ENCODE measurements at regions not wholly inside any gene's neighbourhood (a gene's known extent, or its start where the extent isn't known, plus 50 kb on each side); places are given as distances from the start of the nearest gene placed in this dataset.

- H3K36me3 ChIP-seq (replicated peaks; ENCODE audit: low read depth, low read length): no peaks in the 10 kb centered on the region
- no peak for TF ChIP-seq CTCF (IDR thresholded peaks at IDR 0.05; ENCODE audit: low read depth, low read length)
Measured at GRCh38 chr14:95380350-95381042, 60.8 kb upstream of the CLMN start.

GRCh38 chr14:95379634-95380033, 59.9 kb upstream of the CLMN start:
- H3K4me2 ChIP-seq (ENCODE audit: low read length): no peak overlapping the region
- no peaks in the 10 kb centered on the region for H4K20me1 ChIP-seq (ENCODE audit: insufficient read depth, low read length)
- no peak overlapping the region for H2AFZ ChIP-seq (ENCODE audit: low read depth, low read length)
- H3K9me3 ChIP-seq (ENCODE audit: insufficient read depth, low read length): peaks cover 12% of the 10 kb centered on the region; the same call in 1 of the 2 replicates
- TF ChIP-seq EZH2phosphoT487 (IDR thresholded peaks at IDR 0.05; ENCODE audit: low read depth) (no peak), CTCF (IDR thresholded peaks at IDR 0.05; ENCODE audit: low read depth, low read length) (no peak)
- H3K79me2 ChIP-seq (ENCODE audit: low read length): no peaks in the 10 kb centered on the region
- no peak overlapping the region for H3K27ac ChIP-seq (ENCODE audit: low read length)
- H3K9ac ChIP-seq (ENCODE audit: low read length): no peak overlapping the region
- H3K27me3 ChIP-seq (ENCODE audit: low read depth, low read length): peaks cover 18% of the 10 kb centered on the region
- no peak overlapping the region for H3K4me3 ChIP-seq (ENCODE audit: low read length)
- H3K4me1 ChIP-seq (ENCODE audit: low read length): no peaks in the 10 kb centered on the region
- H3K36me3 ChIP-seq (replicated peaks; ENCODE audit: low read depth, low read length): no peaks in the 10 kb centered on the region

More at GRCh38 chr14:95380350-95381042, 60.8 kb upstream of the CLMN start:
- Histone ChIP-seq H3K9ac (ENCODE audit: low read length) (no peak overlapping the region), H3K4me2 (ENCODE audit: low read length) (no peak overlapping the region), H3K4me1 (ENCODE audit: low read length) (no peaks in the 10 kb centered on the region), H3K27ac (ENCODE audit: low read length) (no peak overlapping the region), H3K79me2 (ENCODE audit: low read length) (no peaks in the 10 kb centered on the region), H2AFZ (ENCODE audit: low read depth, low read length) (no peak overlapping the region), H3K9me3 (ENCODE audit: insufficient read depth, low read length) (peaks cover 12% of the 10 kb centered on the region; the same call in 1 of the 2 replicates), H3K27me3 (ENCODE audit: low read depth, low read length) (peaks cover 14% of the 10 kb centered on the region), H4K20me1 (ENCODE audit: insufficient read depth, low read length) (no peaks in the 10 kb centered on the region), H3K4me3 (ENCODE audit: low read length) (no peak overlapping the region)

DNA sequence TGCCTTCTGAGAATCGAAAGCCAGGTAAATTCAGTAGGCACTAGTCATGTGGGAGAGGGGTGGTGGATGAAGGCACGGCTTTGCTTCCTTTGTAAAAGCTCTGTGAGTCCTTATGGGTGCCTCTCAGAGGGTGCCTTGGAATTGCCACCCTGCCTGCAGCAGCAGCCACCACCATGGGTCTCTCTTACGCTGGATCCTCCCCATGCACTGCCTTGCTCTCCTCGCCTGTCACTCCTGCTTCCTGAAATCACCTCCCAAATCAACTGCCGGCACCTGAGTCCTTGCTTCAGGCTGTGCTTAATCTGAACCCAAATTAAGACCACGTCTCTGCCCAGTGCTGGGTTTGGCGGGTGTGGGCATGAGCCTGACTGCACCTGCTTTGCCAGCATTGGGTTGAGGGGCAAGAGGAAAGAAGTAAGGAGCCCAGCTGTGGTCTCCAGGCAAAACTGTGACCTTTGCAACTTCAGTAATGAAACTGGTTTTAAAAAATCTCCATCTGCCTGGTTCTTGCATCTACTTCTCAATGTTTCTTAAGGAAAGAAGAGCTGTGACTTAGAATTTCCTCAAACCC, 55.9 kb upstream of the CLMN start:
- Histone ChIP-seq H2AFZ (ENCODE audit: low read depth, low read length) (no peak overlapping the region), H3K27ac (ENCODE audit: low read length) (no peak overlapping the region)

More for the DNA sequence above, 55.9 kb upstream of the CLMN start:
- no peak overlapping the region for H3K4me2 ChIP-seq (ENCODE audit: low read length)
- TF ChIP-seq CTCF (IDR thresholded peaks at IDR 0.05; ENCODE audit: low read depth, low read length): no peak
- no peak for TF ChIP-seq EZH2phosphoT487 (IDR thresholded peaks at IDR 0.05; ENCODE audit: low read depth)
- H3K36me3 ChIP-seq (replicated peaks; ENCODE audit: low read depth, low read length): no peaks in the 10 kb centered on the region
- H4K20me1 ChIP-seq (ENCODE audit: insufficient read depth, low read length): no peaks in the 10 kb centered on the region
- no peak overlapping the region for H3K9ac ChIP-seq (ENCODE audit: low read length)
- no peak overlapping the region for H3K4me3 ChIP-seq (ENCODE audit: low read length)
- H3K27me3 ChIP-seq (ENCODE audit: low read depth, low read length): peaks cover 23% of the 10 kb centered on the region
- peaks cover 11% of the 10 kb centered on the region; the same call in 1 of the 2 replicates for H3K9me3 ChIP-seq (ENCODE audit: insufficient read depth, low read length)
- no peaks in the 10 kb centered on the region for H3K4me1 ChIP-seq (ENCODE audit: low read length)
- H3K79me2 ChIP-seq (ENCODE audit: low read length): no peaks in the 10 kb centered on the region
